ENCODE measurements at regions not wholly inside any gene's neighbourhood (a gene's known extent, or its start where the extent isn't known, plus 50 kb on each side); places are given as distances from the start of the nearest gene placed in this dataset.
"Not testable (repeated sequence)": the region's sequence is repeated elsewhere in the genome, so short reads cannot be mapped to it uniquely, and the experiment has no call there.

- no peak for DNase-seq
These were observed 78.1 kb upstream of the NPAS2 start for GRCh38 chr2:100741880-100742276.

DNA sequence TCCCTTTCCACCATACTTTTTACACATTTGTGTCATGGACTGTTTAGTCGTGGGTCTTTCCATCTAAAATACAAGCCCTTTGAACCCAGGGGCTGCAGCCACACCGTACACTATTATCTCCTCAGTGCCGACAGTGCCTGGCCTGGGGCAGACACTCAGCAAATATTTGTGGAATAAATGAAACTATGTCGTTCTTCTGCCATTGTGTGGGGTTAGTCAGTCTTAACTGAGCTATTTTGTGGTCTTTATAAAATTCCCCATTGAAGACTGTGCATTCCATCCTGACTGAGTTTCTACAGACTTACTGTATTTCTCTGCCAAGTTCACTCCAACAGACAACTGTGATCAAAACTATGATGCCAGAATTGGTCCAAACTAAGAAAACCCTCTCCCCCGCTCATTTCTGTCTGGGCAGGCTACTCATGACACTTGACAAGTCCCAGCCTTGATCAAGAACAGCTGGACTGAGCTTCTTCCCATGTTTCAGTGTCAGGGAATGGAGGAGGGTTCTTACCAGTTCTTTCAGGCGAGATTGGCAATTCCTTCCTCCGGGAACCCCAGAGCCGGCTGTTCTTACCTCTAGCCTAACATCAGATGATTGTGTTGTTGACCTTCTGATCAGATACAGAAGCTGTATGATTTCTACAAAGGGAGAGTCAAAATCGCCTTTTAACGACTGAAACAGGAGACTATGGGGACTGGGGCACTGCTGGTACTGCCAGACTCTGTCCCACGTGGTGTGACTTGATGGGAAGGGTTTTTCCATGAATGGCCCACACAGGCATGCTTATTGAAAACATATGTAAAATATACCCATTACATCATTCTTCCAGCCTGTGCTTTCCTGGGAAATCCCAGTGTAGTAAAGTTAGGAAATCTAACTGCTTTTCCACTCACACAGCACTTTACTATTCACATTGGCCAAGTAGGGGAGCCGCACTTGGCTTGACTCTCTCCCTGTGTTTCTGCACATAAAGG, 77.4 kb upstream of the NPAS2 start:
- DNase-seq, result peak; percentile 85

DNA sequence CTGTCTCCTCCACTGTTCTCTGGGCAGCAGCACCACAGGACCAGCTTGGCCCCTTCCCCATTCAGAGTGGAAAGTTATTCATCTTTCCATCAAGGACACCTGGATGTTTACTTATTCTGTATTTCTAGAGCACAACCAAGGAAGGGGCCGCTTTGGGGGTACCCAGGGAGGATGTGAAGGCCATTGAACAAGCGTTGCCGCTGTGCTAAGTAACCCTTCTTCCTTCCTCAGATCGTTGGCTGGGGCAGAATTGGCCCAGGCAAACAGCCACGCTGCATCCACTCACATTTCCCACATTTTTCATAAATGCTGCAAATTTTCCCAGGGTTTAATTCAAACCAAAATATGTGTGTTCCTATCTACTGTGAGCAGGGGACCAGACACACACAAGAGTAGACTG, 76.2 kb upstream of the NPAS2 start:
- no peak for DNase-seq

- DNase-seq, result no peak
These were observed 75.8 kb upstream of the NPAS2 start for GRCh38 chr2:100744184-100744583.

DNA sequence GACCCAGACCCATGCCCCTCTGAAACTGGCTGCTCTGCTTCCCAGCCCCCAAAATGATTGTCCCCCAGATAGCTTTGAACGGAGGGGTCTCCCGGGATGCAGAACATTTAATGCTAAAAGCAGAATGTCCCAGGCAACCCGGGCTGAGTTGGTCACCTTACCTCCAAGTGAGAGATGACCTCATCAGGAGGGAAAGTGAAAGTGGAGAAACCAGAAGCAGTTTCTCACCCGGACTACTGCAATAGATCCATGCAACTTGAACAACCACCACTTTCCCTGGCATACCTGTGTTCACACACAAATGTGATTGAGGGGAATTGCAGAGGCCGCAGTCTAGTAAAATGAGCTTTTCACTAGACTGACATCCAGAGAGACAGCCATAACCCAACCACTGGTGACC, 75.3 kb upstream of the NPAS2 start:
- DNase-seq, result no peak

GRCh38 chr2:100745604-100746003, 74.3 kb upstream of the NPAS2 start:
- no peak for DNase-seq

GRCh38 chr2:100747551-100747950, 72.4 kb upstream of the NPAS2 start:
- DNase-seq, result no peak

- DNase-seq, result no peak
These were observed 71.8 kb upstream of the NPAS2 start for GRCh38 chr2:100747996-100748615.

DNA sequence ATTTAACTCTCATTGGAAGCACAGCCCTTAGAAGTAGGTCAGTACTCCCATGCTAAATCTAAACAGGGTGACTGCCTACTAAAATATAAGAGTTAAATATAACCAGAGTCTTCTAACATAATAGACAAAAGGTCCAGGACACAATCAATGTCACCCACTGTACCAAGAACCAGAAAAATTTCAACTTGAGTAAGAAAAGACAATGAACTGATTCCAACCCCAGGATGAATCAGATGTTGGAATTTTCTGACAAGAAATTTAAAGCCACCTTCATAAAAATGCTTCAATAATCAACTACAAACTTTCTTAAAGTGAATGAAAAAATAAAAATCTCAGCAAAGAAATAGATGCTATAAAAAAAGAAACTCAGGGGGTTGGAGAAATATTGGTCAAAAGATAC, 71.3 kb upstream of the NPAS2 start:
- DNase-seq, result no peak

DNA sequence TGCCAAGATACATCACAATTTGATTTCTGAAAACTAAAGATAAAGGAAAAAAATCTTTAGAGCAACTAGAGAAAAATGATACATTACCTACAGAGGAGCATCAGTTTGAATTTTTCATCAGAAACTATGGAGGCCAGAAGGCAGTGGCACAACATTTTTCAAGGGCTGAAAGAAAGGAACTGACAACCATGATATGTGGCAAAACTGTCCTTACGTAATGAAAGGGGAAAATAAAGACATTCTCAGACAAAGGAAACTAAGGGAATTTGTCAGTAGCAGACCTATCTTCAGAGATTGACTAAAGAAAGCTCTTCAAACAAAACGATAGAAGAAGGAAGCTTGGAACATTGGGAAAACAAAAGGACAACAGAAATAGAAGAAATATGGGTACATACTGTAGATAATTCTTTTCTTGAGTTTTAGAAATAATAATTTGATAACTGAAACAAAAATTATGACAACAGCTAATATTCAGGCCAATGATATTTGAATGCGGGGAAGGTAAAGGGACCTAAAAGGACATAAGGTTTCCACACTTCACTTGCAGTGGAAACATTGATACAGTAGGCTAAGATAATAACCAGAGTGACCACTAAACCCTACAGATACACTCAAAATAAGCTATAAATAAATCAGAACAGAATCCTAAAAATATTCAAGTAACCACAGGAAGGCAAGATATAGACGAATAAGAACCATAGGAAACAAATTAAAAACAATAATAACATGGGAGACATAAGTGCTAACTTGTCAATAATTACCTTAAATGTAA, 70.0 kb upstream of the NPAS2 start:
- no peak for DNase-seq

GRCh38 chr2:100751871-100752625, 67.9 kb upstream of the NPAS2 start:
- DNase-seq, result not testable (repeated sequence)

DNA sequence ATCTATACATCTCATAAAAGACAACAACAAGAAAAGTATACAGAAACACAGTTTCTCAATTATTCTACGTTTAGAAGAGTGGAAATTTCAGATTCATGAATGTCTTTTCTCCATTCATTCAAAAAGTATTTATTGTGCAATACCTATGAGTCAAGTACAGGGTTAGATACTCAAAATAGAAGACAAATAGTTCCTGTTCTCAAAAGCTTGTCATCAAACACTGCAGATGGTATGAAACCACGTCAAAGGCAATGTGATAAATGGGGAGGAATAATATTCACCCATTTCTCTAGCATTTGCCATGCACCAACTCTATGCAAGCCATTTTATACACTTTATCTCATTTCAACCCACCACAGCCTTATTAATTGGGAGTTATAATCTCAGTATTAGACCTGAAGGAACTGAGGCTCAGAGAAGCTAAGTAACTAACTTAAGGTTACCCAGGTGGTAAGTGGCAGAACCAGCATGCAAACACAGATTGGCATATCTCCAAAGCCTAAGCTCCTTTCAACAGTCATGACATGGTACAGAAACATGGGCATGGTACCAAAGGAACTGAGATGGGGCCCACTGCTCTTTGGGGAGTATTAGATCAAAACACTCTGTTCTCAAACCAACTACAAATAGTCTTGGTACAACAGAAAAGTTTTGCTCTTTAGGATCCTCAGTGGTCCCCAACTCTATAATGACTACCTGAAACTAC, 67.2 kb upstream of the NPAS2 start:
- DNase-seq, result no peak

GRCh38 chr2:100753444-100753843, 66.5 kb upstream of the NPAS2 start:
- no peak for DNase-seq

DNA sequence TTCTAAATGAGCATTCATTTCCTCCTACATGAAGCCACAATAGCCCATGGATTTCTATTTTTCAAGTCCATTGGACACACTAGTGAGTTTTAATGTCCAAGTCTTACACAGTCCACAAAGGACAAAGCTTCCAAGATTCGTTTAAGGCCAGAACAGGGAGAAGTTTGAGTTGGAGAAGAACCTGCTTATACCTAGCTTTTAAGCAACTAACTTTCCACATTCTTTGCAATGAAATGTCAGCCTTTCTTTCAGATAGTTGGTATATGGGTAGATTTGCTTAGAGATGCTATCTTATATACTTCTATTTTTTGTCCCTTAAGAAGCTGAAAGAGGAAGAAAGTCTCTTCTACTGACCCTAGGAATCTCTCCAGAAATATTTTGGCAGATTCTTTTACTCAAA, 66.1 kb upstream of the NPAS2 start:
- no peak for DNase-seq

DNA sequence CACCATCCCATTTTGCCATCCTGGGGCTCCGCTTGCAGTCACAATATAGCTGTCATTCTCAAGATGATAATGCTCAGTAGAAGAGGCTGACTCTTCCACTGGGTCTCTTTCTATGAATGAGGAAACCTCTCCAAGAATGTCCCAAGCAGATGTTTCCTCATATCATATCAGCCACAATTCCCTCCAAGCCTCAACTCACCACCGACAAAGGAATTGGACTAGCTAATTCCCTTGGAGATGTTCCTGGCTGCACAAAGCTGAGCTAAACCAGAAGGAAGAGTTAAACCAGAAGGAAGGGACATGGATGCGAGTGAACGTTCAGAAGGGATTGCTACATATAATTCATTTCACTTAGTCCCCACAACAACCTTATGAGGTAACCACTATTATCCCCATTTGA, 65.0 kb upstream of the NPAS2 start:
- DNase-seq, result no peak

- no peak for DNase-seq
These were observed 64.5 kb upstream of the NPAS2 start for GRCh38 chr2:100755441-100755840.

- no peak for DNase-seq
These were observed 63.2 kb upstream of the NPAS2 start for GRCh38 chr2:100756704-100757103.

DNA sequence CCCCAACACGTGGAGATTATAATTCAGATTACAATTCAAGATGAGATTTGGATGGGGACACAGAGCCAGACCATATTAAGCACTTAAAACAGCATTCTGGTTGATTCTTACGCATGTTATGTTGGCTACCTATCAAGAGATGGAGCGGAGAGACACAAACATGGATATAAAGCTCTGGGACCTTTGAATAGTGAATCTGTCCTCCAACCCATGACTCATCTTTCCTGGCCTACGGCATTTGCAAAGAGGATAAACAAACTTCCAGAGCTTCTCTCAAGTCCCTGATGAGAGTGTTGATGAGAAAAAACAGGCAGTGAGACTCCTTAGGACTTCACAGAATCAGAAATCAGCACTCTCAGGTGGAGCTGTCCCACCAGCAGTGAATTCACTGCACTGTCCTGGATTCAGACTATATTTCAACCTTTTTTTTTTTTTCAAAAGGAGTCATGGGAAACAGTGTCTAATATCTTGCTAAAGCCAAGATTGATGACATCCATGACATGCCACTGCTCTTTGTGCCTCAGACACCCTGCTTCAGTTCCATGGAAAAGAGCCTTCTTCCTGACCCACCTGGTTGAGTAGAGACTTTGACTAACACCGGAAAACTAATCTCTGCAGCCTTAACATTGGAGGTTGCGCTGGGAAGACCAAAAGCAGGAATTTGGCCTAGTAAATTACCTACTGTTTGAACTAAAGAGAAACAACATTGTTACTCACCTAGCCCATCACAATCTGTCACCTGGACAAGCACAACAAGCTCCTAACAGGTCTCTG, 62.1 kb upstream of the NPAS2 start:
- no peak for DNase-seq

- DNase-seq, result no peak
These were observed 60.0 kb upstream of the NPAS2 start for GRCh38 chr2:100759901-100760300.

GRCh38 chr2:100761365-100761764, 58.6 kb upstream of the NPAS2 start:
- no peak for DNase-seq
